ENCODE measurements at regions not wholly inside any gene's neighbourhood (a gene's known extent, or its start where the extent isn't known, plus 50 kb on each side); places are given as distances from the start of the nearest gene placed in this dataset.

DNA sequence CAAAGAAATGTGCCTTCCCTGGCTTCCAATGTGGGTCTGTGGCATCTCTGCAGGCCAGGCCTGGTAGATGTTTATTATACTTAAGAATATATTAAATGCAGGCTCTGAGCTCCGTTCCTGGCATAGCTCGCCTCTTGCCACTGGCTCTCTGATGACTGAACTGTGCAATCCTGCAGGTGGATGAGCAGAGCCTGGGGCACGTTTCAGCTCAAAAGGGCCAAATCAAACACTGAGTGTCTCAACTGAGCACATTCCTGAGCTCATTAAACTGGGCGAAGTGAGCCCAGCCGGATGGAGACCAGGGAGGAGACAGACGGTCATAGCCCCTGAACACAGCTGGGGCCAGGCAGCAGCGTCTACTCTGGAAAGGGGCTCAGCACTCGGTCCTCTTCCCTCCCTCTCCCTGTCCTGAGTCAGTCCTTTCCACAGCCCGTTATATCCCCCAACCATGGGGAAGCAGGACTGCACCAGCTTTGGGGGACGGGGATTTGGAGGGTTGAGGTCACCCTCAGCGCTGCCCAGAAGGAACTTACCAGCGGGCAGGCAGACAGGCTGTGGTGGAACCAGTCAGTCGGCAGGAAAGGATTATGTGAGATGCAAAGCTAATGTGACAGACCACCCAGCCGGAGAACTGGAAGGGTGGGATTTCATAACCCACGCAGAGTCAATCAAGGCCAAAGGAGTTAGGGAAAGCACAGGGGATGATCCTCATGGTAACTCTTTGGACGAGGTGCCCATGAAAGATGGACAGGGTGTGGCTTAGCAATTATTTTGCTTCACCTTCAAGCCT, 77.4 kb upstream of the ANKRD34C start:
- DNase-seq = no peak

DNA sequence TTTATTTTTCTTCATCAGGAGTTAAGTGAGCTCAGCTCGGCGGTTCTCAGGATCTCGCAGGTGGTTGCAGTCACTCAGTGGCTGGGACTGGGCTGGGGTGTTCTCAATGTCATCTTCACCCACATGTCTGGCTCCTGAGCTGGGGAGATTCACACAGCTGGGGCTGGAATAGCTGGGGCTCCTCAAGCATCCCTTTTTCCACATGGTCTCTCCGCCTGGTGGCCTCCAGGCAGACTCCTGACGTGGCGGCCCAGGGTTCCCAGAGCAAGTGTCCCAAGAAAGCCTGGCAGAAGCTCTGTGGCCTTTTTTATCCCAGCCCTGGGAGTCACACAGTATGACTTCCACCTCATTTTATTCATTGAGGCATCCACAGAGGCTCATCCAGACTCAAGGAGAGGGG, 84.1 kb upstream of the ANKRD34C start:
- H3K27ac ChIP-seq = no peak overlapping the region
- intact Hi-C loops (cut with DNase I) = no loop called here
- WGBS (ENCODE audit: insufficient coverage, low coverage, low lambda C conversion rate, missing lambda C conversion rate) = 100% methylated on average over 1 of the region's 6 CpGs
- H3K9me3 ChIP-seq = no peaks in the 10 kb centered on the region
- ATAC-seq = no peak
- no peaks in the 10 kb centered on the region for H3K36me3 ChIP-seq
- H3K27me3 ChIP-seq = no peaks in the 10 kb centered on the region
- H3K4me1 ChIP-seq = no peaks in the 10 kb centered on the region
- no peak overlapping the region for H3K4me3 ChIP-seq
- no peak for DNase-seq
- no peak for TF ChIP-seq POLR2A (IDR thresholded peaks at IDR 0.05)
- TF ChIP-seq, protein P1, sequence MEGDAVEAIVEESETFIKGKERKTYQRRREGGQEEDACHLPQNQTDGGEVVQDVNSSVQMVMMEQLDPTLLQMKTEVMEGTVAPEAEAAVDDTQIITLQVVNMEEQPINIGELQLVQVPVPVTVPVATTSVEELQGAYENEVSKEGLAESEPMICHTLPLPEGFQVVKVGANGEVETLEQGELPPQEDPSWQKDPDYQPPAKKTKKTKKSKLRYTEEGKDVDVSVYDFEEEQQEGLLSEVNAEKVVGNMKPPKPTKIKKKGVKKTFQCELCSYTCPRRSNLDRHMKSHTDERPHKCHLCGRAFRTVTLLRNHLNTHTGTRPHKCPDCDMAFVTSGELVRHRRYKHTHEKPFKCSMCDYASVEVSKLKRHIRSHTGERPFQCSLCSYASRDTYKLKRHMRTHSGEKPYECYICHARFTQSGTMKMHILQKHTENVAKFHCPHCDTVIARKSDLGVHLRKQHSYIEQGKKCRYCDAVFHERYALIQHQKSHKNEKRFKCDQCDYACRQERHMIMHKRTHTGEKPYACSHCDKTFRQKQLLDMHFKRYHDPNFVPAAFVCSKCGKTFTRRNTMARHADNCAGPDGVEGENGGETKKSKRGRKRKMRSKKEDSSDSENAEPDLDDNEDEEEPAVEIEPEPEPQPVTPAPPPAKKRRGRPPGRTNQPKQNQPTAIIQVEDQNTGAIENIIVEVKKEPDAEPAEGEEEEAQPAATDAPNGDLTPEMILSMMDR (IDR thresholded peaks at IDR 0.05) = no peak

More for the DNA sequence above, 77.4 kb upstream of the ANKRD34C start:
- 48% methylated on average over 13 of the region's 16 CpGs for WGBS (ENCODE audit: insufficient coverage, low coverage, low lambda C conversion rate, missing lambda C conversion rate)
- no peak overlapping the region for H3K4me3 ChIP-seq
- H3K27ac ChIP-seq = no peak overlapping the region
- no peaks in the 10 kb centered on the region for H3K9me3 ChIP-seq
- H3K4me1 ChIP-seq = no peaks in the 10 kb centered on the region
- no peak for ATAC-seq
- intact Hi-C loops (cut with DNase I) = no loop called here
- H3K27me3 ChIP-seq = peaks cover 0 to 5% of the 10 kb centered on the region in 2 donors
- no peaks in the 10 kb centered on the region for H3K36me3 ChIP-seq
- TF ChIP-seq, protein P1 (IDR thresholded peaks at IDR 0.05) = no peak
- TF ChIP-seq POLR2A (IDR thresholded peaks at IDR 0.05) = no peak

DNA sequence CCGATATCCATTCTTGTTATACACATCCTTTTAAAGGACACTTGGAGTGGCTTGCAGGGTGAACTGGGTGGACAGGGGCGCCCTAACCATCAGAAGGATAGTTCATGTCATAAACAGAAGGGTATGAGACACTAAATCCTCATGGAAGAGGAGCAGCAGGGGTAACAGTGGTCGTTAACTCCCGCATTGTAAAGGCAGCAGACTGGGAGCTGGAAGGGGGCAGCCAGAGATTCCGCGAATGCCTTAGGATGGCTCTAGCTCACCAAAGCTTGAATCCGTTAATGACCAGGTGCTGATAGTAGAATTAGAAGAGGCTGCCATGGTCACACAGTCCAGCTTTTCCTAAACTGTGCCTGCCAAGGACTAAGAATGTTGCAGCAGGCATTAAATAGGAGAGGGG, 85.2 kb upstream of the ANKRD34C start:
- 54% methylated on average over 7 of the region's 7 CpGs for WGBS (ENCODE audit: insufficient coverage, low coverage, low lambda C conversion rate, missing lambda C conversion rate)
- no peaks in the 10 kb centered on the region for H3K27me3 ChIP-seq
- intact Hi-C loops (cut with DNase I) = no loop called here
- H3K4me1 ChIP-seq = no peaks in the 10 kb centered on the region
- no peak for ATAC-seq
- no peaks in the 10 kb centered on the region for H3K9me3 ChIP-seq
- TF ChIP-seq, protein P1 (IDR thresholded peaks at IDR 0.05) = no peak
- TF ChIP-seq POLR2A (IDR thresholded peaks at IDR 0.05) = no peak
- no peak for DNase-seq
- H3K36me3 ChIP-seq = no peaks in the 10 kb centered on the region
- no peak overlapping the region for H3K4me3 ChIP-seq
- H3K27ac ChIP-seq = no peak overlapping the region

DNA sequence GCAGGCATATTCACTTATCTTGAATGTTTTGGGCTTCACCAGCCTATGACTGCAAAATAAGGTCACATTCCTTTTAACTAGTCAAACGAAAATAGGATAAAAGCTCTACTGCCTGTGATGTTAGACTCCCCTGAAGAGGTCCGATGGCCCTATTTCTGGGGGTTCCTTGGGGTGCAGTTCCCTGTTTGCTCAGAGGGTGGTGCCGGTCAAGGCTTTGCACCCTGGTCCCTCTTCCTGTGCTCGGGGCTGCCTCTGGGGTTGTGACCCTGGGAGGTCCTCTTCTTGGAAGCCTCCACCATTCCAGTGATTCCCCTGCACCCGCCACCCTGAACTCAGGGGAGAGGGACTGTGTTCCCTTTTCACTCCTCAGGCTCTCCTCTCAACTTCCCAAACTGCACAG, 86.7 kb upstream of the ANKRD34C start:
- H3K27me3 ChIP-seq = no peaks in the 10 kb centered on the region
- TF ChIP-seq POLR2A (IDR thresholded peaks at IDR 0.05) = no peak
- TF ChIP-seq, protein P1 (IDR thresholded peaks at IDR 0.05) = no peak
- no peaks in the 10 kb centered on the region for H3K36me3 ChIP-seq
- intact Hi-C loops (cut with DNase I) = no loop called here
- DNase-seq = no peak
- no peak for ATAC-seq
- no peak overlapping the region for H3K4me3 ChIP-seq
- no peaks in the 10 kb centered on the region for H3K9me3 ChIP-seq
- no peak overlapping the region for H3K27ac ChIP-seq
- 0% methylated on average over 1 of the region's 5 CpGs for WGBS (ENCODE audit: insufficient coverage, low coverage, low lambda C conversion rate, missing lambda C conversion rate)
- no peaks in the 10 kb centered on the region for H3K4me1 ChIP-seq

Data from right lobe of liver (tissue), 6 donors.